ENCODE measurements at regions not wholly inside any gene's neighbourhood (a gene's known extent, or its start where the extent isn't known, plus 50 kb on each side); places are given as distances from the start of the nearest gene placed in this dataset.

DNA sequence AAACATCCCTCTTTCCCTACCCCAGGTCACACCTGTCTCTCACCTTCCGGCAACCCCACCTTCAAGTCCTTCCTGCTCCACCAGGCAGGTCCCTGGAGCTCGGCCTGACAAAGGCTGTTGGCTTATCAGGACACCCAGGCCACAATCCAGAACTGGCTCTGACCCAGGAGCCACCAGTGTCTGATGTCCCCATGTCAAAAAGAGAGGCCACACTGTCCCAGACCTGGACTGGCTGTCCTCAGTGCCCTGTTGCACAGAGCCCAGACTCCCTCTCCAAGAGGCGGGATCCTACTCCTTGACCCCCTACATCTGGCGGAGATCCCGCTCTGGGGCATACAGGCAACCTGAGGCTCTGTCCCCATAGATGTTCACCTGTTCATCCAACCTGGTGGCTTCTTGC lies 116.0 kb downstream of the MN1 start:
- H3K36me3 ChIP-seq (replicated peaks; ENCODE audit: insufficient read depth, low read length): no peaks in the 10 kb centered on the region
- no peak overlapping the region for H3K4me2 ChIP-seq (ENCODE audit: low read depth, low read length)
- no peaks in the 10 kb centered on the region for H3K79me2 ChIP-seq (ENCODE audit: low read length)
- no peaks in the 10 kb centered on the region for H3K9me3 ChIP-seq (replicated peaks; ENCODE audit: insufficient read depth, low read length)
- H3K27ac ChIP-seq (ENCODE audit: low read length): no peak overlapping the region
- no peak overlapping the region for H2AFZ ChIP-seq (ENCODE audit: low read length)
- no peak overlapping the region for H3K9ac ChIP-seq (ENCODE audit: low read length)
- no peaks in the 10 kb centered on the region for H3K4me1 ChIP-seq (ENCODE audit: low read length)
- peaks cover 29% of the 10 kb centered on the region for H3K27me3 ChIP-seq (replicated peaks; ENCODE audit: insufficient read depth, low read length)
- H4K20me1 ChIP-seq (ENCODE audit: insufficient read depth, low read length): no peaks in the 10 kb centered on the region
- H3F3A ChIP-seq (ENCODE audit: insufficient read depth, low read length): no peaks in the 10 kb centered on the region
- TF ChIP-seq, protein P1, sequence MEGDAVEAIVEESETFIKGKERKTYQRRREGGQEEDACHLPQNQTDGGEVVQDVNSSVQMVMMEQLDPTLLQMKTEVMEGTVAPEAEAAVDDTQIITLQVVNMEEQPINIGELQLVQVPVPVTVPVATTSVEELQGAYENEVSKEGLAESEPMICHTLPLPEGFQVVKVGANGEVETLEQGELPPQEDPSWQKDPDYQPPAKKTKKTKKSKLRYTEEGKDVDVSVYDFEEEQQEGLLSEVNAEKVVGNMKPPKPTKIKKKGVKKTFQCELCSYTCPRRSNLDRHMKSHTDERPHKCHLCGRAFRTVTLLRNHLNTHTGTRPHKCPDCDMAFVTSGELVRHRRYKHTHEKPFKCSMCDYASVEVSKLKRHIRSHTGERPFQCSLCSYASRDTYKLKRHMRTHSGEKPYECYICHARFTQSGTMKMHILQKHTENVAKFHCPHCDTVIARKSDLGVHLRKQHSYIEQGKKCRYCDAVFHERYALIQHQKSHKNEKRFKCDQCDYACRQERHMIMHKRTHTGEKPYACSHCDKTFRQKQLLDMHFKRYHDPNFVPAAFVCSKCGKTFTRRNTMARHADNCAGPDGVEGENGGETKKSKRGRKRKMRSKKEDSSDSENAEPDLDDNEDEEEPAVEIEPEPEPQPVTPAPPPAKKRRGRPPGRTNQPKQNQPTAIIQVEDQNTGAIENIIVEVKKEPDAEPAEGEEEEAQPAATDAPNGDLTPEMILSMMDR (IDR thresholded peaks at IDR 0.05; ENCODE audit: low read length): no peak
- no peak for TF ChIP-seq EZH2phosphoT487 (IDR thresholded peaks at IDR 0.05; ENCODE audit: low read length)
- TF ChIP-seq EZH2 (optimal IDR thresholded peaks at IDR 0.05; ENCODE audit: low read depth, low read length): no peak
- no peak overlapping the region for H3K4me3 ChIP-seq (ENCODE audit: low read length)
- no peaks in the 10 kb centered on the region for H3K9me2 ChIP-seq (replicated peaks; ENCODE audit: insufficient read depth, low read length)
- DNase-seq: no peak

DNA sequence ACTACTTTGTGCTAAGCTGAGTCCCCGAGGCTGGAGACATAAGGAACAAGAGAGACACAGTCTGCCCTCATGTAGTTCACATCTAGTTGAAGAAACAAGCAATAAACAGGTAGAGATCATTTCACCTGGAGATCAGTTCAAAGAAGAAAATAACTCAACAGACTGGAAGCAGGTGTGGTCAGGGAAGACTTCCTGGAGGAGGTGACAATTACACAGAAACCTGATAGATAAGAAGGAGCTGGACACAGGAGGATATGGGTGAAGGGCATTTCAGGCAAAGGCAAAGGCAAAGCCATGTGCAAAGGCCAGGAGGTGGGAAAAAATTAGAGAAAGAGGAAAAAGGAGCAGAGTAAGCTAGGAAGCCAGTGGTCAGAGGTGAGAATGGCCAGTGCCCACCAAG lies 115.6 kb downstream of the MN1 start:
- Histone ChIP-seq H3K4me2 (ENCODE audit: low read depth, low read length) (no peak overlapping the region), H3K9me3 (replicated peaks; ENCODE audit: insufficient read depth, low read length) (no peaks in the 10 kb centered on the region), H3K9ac (ENCODE audit: low read length) (no peak overlapping the region)

DNA sequence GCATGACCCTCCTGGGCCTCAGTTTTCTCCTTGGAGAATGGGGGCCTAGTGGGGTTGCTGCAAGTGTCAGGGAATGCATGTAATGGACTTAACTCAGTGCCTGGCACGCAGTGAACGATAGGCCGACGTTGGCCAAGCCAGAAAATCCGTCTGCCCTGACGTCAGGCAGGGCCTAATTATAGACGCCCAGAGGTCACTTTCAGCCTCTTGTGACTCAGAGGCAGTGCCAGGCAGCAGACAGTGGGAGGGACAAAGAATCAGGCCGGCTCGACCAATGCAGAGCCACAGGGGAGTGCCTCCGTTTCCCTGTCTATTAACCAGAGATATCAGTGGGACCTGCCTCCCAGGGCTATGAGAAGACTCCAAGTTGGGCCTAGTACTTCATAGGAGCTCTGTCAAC lies 115.0 kb downstream of the MN1 start:
- no peak overlapping the region for H3K9ac ChIP-seq (ENCODE audit: low read length)
- H3K4me3 ChIP-seq (ENCODE audit: low read length): no peak overlapping the region
- no peaks in the 10 kb centered on the region for H4K20me1 ChIP-seq (ENCODE audit: insufficient read depth, low read length)
- H3K4me2 ChIP-seq (ENCODE audit: low read depth, low read length): no peak overlapping the region
- no peak overlapping the region for H3K27ac ChIP-seq (ENCODE audit: low read length)
- no peaks in the 10 kb centered on the region for H3F3A ChIP-seq (ENCODE audit: insufficient read depth, low read length)
- no peaks in the 10 kb centered on the region for H3K79me2 ChIP-seq (ENCODE audit: low read length)
- no peaks in the 10 kb centered on the region for H3K36me3 ChIP-seq (replicated peaks; ENCODE audit: insufficient read depth, low read length)
- H3K9me3 ChIP-seq (replicated peaks; ENCODE audit: insufficient read depth, low read length): no peaks in the 10 kb centered on the region
- no peak for TF ChIP-seq EZH2phosphoT487 (IDR thresholded peaks at IDR 0.05; ENCODE audit: low read length)
- TF ChIP-seq EZH2 (optimal IDR thresholded peaks at IDR 0.05; ENCODE audit: low read depth, low read length): no peak
- TF ChIP-seq, protein P1 (IDR thresholded peaks at IDR 0.05; ENCODE audit: low read length): no peak
- no peak overlapping the region for H2AFZ ChIP-seq (ENCODE audit: low read length)
- no peaks in the 10 kb centered on the region for H3K9me2 ChIP-seq (replicated peaks; ENCODE audit: insufficient read depth, low read length)
- DNase-seq: no peak
- H3K4me1 ChIP-seq (ENCODE audit: low read length): no peaks in the 10 kb centered on the region
- H3K27me3 ChIP-seq (replicated peaks; ENCODE audit: insufficient read depth, low read length): peaks cover 28% of the 10 kb centered on the region

More for the DNA sequence above, 115.6 kb downstream of the MN1 start:
- Histone ChIP-seq H3K36me3 (replicated peaks; ENCODE audit: insufficient read depth, low read length) (no peaks in the 10 kb centered on the region), H3K27ac (ENCODE audit: low read length) (no peak overlapping the region), H3F3A (ENCODE audit: insufficient read depth, low read length) (no peaks in the 10 kb centered on the region), H3K27me3 (replicated peaks; ENCODE audit: insufficient read depth, low read length) (peaks cover 29% of the 10 kb centered on the region), H3K4me3 (ENCODE audit: low read length) (no peak overlapping the region), H3K9me2 (replicated peaks; ENCODE audit: insufficient read depth, low read length) (no peaks in the 10 kb centered on the region), H3K4me1 (ENCODE audit: low read length) (no peaks in the 10 kb centered on the region), H4K20me1 (ENCODE audit: insufficient read depth, low read length) (no peaks in the 10 kb centered on the region), H3K79me2 (ENCODE audit: low read length) (no peaks in the 10 kb centered on the region), H2AFZ (ENCODE audit: low read length) (no peak overlapping the region)
- TF ChIP-seq, protein P1 (IDR thresholded peaks at IDR 0.05; ENCODE audit: low read length): no peak
- TF ChIP-seq EZH2 (optimal IDR thresholded peaks at IDR 0.05; ENCODE audit: low read depth, low read length) (no peak), EZH2phosphoT487 (IDR thresholded peaks at IDR 0.05; ENCODE audit: low read length) (no peak)
- DNase-seq: no peak

All from MM.1S (cell line).